ENCODE measurements at regions not wholly inside any gene's neighbourhood (a gene's known extent, or its start where the extent isn't known, plus 50 kb on each side); places are given as distances from the start of the nearest gene placed in this dataset.

GRCh38 chr2:173649527-173650219, 295.0 kb downstream of the CDCA7 start:
- DNase-seq: no peak

GRCh38 chr2:173651891-173652290, 297.2 kb downstream of the CDCA7 start:
- no peak for DNase-seq

- no peak for DNase-seq
Observed at GRCh38 chr2:173652311-173652710, 297.6 kb downstream of the CDCA7 start.

DNA sequence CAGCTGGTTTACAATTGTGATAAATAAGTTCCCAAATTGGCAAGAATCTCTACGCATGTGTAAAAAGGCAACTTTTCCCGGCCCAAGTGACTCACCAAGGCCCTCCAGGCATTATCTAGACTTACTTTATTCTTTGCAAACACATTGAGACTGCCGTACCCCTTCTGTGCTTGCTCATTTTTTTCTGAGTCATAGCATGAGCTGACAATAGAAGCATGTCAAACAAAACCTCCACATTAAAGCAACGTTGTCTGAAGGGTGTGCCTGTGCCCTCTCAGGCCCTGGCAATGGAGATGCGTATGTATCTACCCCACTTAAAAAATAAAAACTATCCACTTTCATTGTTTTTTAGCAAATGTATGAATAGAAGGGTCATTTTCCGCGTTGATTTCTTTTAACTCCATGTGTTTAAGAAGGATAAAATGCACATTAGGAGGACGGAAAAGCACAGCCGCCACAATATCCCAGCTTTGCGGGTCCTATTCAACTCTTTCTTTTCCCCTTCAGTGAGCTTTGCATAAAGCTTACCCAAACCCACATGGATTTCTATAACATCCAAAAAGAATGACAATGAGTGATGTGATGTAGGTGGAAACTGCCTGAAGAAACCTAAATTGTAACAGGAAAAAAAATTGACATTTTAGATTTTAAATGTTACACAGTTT, 298.2 kb downstream of the CDCA7 start:
- DNase-seq: no peak

- DNase-seq: no peak
Observed at GRCh38 chr2:173653432-173653805, 298.7 kb downstream of the CDCA7 start.

- DNase-seq: no peak
Observed at GRCh38 chr2:173654161-173654895, 299.7 kb downstream of the CDCA7 start.

DNA sequence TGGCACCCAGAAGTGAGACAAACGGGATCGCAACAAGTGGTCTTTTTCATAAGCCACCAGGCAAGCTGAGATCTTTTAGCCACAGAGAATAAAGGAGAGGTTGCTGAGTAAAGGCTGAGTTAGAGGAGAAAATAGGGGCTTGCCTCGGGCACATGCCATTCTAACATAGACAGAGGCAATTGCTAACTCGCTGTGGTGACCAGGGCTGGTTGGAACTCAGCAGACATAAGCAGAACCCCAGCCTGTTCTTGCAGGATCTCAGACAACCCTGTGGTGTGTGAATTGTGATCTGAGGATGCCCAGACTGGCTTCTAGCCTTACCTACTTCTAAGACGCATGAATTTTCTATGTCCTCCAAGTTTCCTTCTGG, 300.2 kb downstream of the CDCA7 start:
- no peak for DNase-seq

- no peak for DNase-seq
Observed at GRCh38 chr2:173656086-173656485, 301.4 kb downstream of the CDCA7 start.

DNA sequence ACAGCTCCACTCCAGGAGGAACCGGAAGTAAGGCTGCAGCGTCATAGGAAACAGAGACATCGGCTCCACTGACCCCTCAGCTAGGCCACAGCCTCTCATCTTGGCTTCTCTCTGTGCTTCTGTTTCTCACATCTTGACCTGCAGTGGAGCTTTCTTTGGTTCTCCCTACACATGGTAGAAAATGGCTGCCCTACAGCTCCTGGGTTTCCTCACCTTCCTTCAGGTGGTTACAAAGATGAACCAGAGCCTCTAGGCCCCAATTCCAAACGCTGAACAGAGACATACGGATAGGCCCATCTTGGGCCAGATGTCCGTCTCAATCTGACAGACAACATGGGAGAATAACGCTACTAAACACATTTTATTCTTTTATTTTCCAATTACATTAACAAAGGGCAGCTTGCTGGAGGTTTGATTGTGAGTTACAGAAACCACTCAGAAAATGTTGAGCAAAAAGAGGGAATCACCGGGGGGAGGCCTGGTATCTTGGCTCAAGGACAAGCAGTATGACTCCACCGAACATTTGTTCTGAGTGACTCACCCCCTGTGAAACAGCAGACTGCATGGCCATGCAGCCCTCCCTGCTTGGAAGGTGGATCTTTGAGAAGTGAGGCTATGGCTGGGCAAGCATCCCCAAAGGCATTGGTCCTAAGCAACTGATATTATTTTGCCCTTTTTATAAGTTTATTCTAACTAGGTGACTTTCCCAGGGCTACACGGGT, 303.5 kb downstream of the CDCA7 start:
- no peak for DNase-seq

DNA sequence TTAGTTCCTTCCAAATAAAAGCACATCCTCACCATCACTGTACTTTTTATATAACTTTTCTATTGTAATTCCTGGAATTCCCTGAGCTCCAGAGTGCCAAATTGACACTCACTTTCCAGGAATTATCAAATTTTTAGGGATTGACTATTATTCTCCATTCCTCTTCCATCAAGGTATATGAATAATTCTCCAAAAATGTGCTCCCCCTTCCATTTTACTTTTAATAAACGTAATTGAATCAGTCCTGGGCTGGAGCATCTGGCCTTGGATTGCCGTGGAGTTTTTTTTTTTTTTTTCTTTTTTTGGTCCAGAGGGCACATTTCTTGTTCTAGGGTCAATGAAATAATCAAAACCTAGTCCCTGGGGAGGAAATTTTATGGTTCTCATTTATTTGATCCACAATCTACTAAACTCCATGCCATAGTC, 304.3 kb downstream of the CDCA7 start:
- no peak for DNase-seq

- DNase-seq: no peak
Observed at GRCh38 chr2:173659509-173659908, 304.8 kb downstream of the CDCA7 start.

- no peak for DNase-seq
Observed at GRCh38 chr2:173661586-173661985, 303.6 kb downstream of the SP3 start.

DNA sequence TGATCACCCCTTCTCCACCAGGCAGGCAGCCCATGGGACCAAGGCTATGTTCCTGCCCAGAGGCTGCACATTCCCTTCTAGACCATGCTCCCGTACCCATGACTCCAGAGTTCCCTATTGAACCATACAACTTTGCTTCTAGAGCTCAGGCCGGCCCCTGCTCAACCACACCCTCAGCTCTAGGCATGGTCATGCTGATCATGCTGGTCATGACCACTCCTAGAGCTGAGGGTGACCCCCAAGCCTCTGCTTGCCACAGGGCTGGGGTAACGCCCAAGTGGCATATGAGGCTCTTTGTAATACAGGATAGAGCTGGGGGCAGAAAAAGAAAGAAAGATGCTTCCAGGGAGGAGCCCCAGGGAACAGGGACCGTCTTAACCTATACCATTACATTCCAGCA, 301.8 kb downstream of the SP3 start:
- no peak for DNase-seq

DNA sequence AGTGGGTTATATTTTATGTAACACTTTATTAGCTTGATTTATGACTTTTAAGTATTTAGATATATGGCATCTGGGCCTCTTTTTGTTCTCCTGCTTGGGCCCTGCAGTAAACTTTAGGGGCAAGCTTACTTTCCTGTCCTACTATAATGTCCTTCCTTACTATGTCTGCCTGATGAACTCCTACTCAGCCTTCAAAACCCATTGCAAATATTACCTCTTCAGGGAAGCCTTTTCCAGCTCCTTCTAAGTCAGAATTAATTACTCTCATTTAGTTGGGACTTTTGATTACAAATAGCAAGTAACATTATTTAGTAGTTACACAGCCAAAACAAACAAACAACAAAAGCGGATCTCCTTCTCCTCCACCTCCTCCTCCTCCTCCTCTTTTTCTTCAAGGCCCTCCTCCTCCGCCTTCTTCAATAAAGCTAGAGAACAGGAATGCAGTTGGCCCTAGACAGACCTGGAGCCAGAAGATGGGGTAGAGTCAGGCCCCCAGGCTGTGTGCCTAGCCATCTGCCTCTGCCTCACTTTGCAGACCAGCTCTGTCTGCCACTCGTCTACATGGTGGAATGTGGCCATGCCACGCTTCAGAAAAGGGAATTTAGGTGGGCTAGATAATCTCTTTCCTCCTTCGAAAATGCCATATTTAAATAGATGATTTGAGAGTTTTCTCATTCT, 301.2 kb downstream of the SP3 start:
- DNase-seq: no peak

GRCh38 chr2:173664513-173664910, 300.7 kb downstream of the SP3 start:
- DNase-seq: no peak

GRCh38 chr2:173666171-173666888, 298.8 kb downstream of the SP3 start:
- no peak for DNase-seq

DNA sequence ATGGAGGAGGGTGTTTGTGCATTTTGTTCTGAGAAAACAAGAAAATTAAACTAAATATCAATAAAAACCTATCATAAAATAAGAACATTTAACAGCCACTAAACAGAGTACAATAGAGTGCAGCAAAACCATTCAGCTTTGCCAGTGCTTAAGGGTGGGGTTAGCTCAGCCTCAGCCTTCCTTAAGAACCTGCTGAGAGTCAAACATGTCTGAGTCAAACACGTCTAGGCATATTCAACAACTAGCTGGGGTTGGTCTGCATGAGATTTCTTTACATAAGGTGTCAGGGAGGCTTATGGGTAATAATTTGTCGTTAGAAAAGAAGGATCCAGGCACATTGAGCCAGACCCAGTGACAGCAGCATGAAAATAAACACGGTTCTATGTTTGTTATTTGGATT, 298.2 kb downstream of the SP3 start:
- DNase-seq: no peak

- no peak for DNase-seq
Observed at GRCh38 chr2:173667415-173667814, 297.8 kb downstream of the SP3 start.

GRCh38 chr2:173669271-173669853, 295.8 kb downstream of the SP3 start:
- DNase-seq: no peak

- DNase-seq: no peak
Observed at GRCh38 chr2:173669888-173670287, 295.3 kb downstream of the SP3 start.

DNA sequence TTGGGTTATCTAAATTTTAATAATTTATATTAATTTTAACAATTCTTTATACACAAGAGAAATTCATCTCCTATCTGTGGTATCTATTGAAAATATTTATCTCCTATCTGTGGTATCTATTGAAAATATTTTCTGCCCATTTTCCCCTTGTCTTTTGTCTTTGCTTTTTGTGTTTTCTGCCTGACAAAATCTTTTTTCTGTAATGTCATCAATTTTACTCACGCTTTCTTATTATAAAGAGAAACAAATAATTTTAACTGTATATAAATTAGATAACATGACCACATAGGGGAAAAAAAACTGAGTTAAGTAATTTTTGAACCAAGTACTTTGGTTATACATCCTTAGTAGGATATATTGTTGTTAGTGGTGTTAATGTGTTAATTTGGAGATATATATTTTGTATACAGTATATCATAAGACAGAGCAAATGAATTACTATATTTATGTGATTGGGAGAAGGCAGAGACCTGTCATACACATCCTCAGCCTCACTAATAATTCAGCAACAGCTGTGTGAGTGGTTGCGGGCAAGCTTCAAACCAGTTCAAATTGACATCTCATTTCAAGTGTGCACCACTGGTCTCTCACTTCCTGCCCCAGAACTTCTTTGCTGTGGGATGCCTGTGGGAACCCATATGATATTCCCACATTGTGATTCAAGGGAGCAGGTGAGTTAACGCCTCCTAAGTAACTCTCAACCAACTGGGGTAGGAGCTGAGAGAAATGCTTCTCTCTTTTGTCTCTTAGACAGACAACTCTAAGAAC, 292.4 kb downstream of the SP3 start:
- DNase-seq: no peak

All from stimulated activated naive CD4-positive, alpha-beta T cell (primary cell).